Globus pallidus (tissue), 1 donor: ENCODE measurements at regions not wholly inside any gene's neighbourhood (a gene's known extent, or its start where the extent isn't known, plus 50 kb on each side); places are given as distances from the start of the nearest gene placed in this dataset.

Experiments used
- DNase-seq: peaks from one replicate; pipeline ENCODE4 v3.0.0-alpha.2; 2015; ENCODE audit warnings: low spot score

DNA sequence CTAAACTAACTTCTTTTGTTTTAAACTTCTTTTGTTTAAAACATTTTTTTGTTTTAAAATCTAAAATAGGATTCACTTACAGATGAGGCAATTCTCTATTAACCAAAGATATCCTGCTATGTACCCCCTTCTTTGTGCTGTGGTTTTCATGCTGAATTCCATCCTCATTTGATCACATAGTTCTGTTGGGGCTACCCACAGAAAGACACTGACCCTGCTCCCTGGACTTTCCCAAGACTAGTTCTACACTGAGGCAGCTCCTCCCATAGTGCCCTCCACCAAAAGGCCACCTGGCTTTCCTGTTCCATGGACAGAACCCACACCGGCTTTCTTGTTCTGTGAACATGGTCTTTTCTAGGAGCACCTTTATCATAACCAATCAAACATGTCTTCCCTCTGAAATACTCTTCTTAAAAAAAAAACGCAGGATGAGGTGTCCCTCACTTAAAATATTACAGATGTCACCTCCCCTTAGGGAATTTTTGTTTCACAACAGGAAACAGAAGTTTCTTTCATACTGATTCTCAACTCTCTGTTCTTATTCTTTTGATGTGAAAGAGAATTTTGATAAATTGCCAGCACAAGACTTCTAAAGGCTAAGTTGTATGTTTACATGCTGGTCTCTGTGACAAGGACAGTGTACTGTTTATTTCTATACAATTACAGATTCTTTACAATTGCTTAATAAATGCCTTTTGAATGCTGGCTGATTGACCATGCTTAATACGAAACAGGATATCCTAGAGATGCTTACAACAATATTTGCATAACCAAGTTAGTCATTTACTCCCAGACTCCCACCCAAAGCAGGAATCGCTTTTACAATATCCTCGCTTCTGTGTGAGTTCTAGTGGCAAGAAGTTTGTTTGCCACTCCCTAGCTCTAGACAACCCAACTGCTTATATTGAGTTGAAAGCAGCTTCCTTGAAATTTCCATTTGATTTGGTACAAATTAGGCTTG, 300.4 kb downstream of the DTWD2 start:
- no peak for DNase-seq

DNA sequence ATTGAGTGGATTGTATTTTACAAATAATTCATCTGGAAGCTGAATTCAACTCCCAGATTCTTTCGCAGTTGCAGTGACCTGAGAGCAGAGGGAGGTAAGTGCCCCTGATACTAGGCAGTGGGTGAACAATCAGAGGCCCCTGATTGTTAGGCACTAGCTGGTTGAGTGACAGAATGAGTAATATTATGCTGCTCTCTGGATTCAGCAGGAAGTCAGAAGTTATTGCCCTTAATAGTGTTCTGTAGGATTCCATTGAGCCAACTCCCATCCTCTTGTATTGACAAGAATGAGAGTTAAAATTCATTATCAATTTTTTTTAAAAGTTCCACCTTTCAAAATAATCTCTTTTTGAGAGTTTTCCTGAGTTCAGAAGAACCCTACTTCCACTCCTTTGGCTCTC, 301.2 kb downstream of the DTWD2 start:
- no peak for DNase-seq

DNA sequence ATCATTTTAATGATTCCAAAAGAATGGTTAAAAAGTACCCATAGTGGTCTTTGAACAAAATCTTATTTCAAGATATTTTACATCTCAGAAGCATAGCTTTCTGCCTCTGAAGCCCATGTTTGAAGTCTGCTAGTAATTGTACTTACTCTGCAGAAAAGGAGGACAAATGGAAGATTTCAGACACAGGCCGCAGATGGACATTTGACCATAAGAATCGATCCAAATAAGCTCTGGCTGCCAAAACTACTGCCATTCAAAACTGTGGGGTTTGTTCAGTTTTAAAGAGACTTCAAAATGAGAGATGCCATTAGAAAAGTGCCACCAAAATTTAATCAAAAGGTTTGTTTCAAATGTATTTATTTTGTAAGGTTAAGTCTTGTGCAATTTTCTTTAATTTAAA, 306.7 kb downstream of the DTWD2 start:
- DNase-seq = no peak

DNA sequence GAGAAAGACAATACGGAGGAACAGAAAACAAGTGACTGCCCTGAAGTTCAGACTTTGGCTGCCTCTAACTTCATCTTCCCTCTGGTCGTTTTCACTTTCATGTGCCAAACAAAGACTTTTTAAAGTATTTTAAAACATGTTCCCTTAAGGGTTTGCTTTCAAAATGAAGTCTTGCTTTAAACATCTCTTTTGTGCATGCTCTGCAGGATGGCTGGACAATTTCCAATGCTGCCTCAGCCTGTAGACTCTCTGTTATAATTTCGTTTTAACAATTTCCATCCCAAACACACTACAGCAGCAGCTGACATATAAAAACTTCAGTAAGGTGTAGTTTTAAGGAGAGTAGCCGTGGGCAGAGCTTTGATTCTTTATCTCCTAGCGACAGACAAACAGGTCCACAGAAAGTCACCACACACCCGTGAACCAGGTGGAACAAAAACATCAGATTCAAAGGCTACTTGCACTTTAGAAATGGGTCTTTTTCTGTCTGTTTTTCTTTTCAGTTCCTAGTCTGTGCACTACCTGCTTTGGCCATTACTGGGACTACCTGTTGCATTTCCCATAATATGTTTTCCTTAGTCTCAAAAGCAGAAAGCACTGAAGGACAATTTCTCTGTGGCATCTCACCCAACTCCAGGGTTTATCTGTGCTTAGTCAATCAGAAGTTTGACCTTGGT, 308.9 kb downstream of the DTWD2 start:
- no peak for DNase-seq

DNA sequence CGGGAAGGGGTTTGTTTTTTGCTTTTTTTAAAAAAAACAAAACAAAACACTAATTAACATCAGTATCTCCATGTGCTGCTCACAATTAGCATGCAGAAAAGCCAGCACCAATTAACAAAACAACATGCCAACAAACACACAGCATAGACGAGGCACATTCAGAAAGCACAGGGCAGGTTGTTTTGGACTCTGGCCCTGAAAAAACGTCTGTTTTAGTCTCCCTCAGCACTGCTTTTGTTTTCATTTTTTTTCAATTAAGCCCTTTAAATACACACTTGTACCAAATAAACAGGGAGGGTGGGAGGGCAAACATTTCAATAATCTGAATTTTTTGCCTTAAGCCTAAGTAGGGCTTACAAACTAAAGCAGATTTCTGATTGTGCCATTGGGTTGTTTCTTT, 309.6 kb downstream of the DTWD2 start:
- no peak for DNase-seq

DNA sequence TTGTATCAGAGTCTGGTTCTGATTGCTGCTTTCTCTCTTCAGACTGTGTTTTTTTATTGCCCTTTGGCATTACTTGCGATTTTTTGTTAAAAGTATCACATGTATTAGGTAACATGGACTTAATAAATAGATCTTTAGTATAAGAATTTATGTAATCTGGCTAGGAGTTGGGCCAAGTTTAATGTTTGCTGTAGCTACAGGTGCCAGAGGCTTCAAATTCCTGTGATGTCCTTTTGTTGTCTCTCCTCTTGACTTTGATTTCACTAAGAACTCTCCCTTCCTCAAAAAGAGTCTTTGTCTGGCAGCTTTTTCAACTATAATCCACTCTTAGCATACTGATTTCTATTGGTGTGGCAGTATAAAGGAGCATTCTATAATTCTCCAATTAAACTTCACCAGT, 313.1 kb downstream of the DTWD2 start:
- DNase-seq = no peak

DNA sequence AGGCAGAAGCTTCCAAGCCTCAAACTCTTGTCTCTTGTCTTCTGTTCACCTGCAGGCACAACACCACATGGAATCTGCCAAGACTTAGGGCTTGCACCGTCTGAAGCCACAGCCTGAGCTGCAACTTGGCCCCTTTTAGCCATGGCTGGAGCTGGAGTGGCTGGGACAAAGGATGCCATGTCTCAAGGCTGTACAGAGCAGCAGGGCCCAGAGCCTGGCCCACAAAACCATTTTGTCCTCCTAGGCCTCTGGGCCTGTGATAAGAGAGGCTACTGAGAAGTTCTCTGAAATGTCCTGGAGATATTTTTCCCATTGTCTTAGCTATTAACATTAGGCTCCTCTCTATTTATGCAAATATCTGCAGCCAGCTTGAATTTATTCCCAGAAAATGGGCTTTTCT, 330.8 kb downstream of the DTWD2 start:
- no peak for DNase-seq

DNA sequence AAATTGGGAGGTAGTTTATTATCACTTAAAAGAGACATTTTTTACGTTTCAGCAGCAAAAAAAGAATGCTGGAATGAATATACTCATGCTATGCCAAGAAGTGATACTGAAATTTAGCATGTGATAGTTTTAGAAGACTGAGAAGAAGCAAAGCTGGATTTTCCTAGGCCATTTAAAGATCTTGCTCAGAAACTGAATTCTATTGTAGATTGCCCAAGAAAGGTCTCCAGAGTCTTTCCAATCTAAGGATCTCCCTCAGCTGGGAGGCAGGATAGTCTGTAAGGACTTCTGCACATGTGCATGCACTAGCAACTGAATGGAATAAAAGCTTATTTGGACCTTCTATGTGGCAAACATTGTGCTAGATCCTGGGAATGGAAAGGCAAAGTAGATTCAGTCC, 334.5 kb downstream of the DTWD2 start:
- DNase-seq = no peak

DNA sequence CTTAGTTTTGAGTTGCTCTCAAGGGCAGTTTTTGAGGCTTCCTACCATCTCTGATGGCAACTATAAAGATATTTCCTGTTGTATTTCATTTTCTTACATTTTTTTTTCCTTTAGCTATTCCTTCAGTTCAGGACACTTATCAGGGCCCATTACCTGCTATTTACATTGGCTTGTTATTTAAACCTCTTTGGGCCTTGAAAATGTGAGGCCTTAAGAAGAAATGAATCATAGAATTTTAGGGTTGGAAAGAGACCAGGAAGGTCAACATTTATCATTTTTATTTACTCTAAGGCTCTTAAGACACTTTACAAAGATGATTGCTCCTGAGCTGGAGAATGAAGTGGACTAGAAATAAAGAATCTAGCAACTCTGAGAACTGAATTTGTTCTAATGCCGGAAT, 335.2 kb downstream of the DTWD2 start:
- no peak for DNase-seq

DNA sequence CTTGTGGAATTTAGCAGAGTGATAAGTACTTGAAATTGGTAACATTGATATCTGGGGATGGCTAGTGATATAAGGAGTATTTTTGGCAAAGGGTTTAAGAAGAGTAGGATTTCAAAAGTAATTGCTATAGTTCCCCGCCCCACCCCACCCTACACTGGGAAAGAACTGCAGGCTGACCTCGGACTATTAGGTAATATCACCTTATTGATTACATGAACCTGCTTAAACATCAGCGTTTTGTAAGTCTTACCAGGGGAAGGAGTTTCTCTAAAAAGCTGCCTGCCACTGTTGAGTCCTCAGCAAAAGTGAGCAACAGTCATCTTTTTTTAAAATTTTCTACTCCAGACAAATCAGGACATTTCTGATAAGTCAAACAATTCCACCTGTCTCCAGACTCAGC, 337.3 kb downstream of the DTWD2 start:
- no peak for DNase-seq

DNA sequence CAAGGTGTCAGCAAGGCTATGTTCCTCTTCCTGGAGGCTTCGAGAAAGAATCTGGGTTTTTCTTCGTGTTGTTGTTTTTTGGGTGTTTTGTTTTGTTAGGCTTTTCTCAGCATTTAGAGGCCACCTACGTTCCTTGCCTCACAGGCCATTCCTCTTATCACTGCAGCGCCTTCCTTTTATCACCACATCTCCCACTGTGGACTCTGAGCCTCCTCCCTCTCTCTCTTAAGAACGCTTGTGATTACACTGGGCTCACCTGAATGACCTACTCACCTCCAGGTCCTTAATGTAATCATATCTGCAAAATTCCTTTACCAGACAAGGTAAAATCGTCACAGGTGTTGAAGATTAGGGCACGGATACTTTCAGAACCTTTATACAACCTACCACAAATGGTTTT, 340.8 kb downstream of the DTWD2 start:
- DNase-seq = no peak

DNA sequence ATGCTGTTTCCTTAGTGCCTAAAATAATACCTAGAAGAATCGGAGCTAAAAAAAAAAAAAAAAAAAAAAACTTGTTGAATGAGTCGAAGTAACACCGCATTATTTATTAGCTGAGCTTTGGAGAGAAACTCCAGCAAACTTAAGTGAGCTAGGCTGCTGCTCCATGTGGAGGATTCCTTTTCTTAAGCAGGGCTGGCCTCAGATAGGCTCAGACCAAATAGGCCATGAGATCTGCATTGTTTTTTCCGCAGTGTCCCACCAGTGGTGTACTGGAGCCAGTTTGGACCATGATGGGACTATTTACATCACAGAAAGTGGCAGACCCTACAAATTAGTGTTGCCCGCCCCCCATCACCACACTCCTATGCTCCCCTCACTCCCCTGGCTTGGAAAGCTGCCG, 341.4 kb downstream of the DTWD2 start:
- no peak for DNase-seq

DNA sequence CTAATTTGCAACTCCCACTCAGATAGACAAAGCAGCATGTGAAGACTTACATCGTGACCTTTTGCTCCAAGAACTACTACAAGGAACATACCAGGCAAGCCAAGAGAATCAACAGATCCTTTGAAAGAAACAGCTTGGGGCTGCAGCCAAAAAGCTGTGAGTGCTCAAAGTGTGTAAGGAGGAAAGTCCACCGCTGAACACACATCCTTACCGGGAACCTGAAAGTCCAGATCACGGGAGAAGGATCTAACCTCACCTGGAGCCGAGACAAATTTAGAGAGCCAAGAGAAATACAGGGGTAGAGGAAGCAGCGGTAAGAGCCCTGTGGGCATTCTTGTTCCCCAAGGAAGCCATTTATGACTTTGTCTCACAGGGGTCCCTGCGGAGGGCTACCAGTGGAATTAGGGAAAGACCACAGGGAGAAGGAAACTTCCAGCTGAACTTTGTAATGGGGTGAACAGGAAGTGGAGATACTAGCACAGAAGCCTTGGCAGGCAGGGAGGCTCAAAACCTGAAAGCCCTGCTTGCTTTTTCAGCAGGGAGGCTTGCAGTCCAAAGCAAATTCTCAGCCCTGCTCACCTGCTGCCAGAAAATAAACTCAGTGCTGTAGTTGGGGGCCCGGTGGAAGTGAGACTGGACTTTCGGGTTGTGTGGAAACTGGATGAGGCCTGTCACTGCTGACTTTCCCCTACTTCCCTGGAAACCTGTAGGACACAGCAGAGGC, 350.2 kb downstream of the DTWD2 start:
- no peak for DNase-seq

DNA sequence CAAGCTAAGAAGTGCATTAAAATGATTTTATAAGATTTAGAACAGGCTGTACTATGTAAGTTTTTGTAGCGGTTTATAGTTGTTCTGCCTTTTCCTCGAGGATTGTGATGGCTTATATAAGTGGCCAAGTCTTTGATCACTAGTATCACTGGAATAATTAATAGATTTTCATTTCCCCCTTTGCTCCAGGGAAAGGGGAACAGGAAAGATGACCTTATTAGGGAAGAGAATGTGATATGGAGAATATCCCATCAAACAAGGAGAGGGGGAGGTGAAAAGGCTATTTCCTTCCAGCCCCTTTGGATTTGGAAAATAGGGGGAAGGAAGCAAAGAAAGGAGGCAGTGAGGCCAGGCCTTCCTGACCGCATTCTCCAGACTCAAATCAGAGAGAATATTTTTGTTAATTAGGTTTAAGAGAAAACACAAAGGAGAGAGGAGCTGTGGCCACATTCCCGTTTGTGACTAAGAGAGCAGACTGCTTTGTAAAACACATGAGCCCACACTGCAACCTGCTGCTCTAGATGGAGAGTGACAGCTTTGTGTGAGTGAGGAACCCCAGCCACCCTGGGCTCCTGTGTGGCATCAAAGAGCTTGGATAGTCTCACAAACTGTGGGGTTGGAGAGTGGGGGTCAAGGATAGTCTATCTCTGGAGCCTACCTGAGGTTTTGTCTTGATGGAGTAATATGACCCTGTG, 359.5 kb downstream of the DTWD2 start:
- no peak for DNase-seq

DNA sequence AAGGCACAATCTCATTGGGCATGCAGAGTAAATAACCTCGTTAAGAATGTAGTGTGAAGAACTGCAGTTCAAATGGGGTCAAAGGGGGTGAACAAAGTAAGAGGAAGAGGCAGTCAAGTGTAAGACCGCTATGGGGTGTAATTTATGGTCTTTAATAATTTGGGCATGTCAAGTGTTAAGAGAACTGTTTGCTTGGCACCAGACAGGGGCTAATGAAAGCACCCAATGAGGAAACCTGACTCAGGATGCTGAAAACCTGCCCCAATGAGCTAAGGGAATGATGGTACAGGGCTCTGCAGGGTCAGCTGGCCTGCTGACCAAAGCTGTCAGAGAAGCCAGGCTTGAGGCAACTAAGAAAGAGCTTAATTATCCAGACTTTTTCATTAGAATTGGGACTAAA, 368.1 kb downstream of the DTWD2 start:
- no peak for DNase-seq

DNA sequence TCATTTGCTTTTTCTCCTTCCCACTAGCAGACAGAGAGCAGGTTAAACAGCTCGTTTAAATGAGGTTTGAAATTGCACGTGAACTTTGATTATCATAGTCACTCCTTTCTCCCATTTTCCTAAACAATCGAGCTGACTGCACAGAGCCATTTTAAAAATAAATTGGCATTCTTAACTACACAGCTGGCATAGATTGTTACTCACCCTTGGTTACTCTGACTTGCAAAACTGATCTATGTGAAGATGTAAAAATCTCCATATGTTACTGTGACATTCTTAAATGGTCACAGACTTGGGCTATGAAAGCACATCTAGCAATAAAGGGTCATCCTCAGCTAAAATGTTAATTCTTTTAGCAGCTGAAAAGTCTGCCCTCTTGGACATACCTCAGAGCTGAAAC, 368.5 kb downstream of the DTWD2 start:
- DNase-seq = no peak

DNA sequence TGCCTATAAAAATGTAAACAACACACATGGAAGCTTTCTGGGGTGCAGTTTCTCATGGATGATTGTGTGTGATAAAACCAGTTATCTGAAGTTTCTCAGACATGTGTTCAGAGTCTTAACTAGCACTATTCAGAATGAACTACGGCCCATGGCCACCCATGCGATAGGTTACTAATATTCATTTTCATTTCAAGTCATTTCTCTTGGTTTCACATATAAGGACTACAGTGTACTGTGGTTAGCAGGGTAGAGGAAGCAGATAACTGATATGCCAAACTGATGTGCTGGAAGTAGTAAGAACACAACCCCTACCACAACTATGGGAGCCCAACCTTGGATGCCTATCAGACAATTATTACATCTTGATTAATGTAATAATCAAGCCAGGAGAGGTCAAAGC, 372.1 kb downstream of the DTWD2 start:
- DNase-seq = no peak

DNA sequence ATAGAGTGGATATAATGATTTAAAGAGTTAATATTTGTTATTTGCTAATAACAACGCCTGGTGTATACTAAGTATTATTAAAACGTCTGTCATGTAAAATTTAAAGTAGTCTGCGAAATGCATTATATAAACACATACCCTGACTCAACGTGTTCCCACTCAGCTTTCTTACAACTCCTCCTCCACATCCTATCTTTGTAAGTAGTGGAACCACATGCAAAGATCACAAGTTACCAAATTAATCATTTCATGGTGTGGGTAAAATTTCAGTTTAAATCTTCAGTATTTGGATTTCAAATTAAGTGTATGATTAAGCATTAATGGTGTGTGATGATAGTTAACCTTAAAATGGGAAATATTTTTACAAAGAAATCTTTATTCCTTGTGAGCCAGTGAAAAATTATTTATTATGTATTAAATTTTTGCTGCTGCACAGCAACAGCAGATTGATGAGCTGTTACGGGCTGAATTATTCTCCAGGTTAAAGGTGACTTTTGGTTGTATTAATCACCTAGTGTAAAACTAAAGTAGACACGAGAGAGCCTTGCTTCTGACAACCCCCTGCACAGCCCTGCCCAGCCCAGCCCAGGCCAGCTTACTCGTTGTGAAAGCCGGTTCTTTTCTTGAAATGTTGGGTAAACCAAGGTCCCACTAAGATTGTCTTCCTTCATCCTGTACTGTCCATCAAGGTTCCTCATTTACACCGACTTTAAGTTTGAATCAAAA, 373.5 kb downstream of the DTWD2 start:
- DNase-seq = no peak

DNA sequence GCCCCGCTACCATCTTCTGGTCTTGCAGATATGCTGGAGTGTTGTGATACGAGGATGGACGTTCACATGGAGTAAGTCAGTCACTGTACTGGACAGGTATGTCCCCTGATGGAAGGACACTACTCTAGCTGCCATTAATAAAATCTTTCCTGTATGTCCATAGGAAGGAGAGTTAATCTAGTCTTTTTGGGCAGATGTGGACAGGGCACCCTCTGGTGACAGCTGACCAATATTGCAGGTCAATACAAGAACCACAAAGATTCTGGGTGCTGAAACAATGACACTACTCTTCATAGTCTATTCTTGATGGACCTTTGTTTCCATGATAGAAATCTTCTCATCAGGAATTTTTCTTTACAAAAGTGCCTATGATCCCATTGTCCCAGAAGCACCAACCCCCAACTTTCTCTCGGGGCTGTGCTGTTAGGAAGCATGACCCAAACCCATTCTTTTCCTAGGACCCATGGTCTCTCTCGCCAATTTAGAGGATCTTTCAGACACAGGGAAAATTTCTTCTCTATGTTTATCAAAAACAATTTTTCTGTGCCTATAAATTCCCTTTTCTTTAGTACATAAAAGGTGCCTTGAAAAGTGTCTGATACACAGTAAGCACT, 376.9 kb downstream of the DTWD2 start:
- no peak for DNase-seq

DNA sequence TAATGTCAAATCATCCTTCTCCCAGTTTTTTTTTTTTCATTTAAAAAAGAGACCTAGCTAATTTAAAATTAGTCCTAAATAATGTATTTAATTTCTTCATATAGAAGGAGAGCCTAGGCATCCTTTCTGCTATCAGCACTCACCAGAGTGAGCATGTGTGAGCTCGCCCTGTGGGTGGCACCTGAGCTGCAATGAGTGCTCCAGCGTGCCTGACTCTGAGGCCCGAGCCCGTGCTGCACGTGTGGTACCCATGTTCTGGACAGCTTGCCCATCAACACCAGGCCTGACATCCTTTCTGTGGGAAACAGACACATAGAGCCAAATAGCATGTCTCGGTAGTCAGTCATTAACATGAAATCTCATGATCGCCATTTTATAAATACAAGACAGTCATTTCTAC, 381.4 kb downstream of the DTWD2 start:
- no peak for DNase-seq

DNA sequence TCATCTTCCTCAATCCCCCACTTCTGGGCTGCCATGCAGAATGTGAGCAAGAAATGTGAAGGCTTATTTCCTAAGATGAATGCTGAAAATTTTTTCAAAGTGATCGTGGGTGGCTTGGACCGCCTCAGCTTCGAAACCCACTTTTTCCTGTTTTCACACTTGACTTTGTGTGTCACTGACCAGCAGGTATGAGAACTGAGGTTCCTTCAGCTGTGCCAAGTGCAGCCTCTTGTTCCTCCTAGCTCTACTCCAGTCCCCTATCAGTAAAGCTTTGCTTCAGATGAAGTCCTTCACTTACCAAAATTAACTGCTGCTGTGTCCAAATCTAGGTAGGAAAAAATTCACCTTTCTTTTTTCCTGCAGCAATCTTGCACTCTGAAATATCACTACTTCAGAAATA, 382.6 kb downstream of the DTWD2 start:
- DNase-seq = no peak
